HPDE6-E6E7 (cell line): ENCODE measurements at regions not wholly inside any gene's neighbourhood (a gene's known extent, or its start where the extent isn't known, plus 50 kb on each side); places are given as distances from the start of the nearest gene placed in this dataset.
"Not testable (repeated sequence)": the region's sequence is repeated elsewhere in the genome, so short reads cannot be mapped to it uniquely, and the experiment has no call there.

ENCODE experiments used
- DNase-seq: peaks from one replicate; pipeline ENCODE4 v3.0.0; 2011; ENCODE audit warnings: missing footprints; ENCODE audit errors: extremely low spot score

GRCh38 chr6:21710216-21710615 lies 116.7 kb downstream of the SOX4 start:
- DNase-seq, result no peak

- DNase-seq, result no peak
Measured at GRCh38 chr6:21710908-21711627, 117.5 kb downstream of the SOX4 start.

GRCh38 chr6:21712213-21712612 lies 118.7 kb downstream of the SOX4 start:
- no peak for DNase-seq

GRCh38 chr6:21713481-21713880 lies 119.9 kb downstream of the SOX4 start:
- no peak for DNase-seq

GRCh38 chr6:21715180-21715579 lies 121.6 kb downstream of the SOX4 start:
- DNase-seq, result no peak

- no peak for DNase-seq
Measured at GRCh38 chr6:21722510-21722909, 129.0 kb downstream of the SOX4 start.

- no peak for DNase-seq
Measured at GRCh38 chr6:21726676-21727075, 133.1 kb downstream of the SOX4 start.

- DNase-seq, result no peak
Measured at GRCh38 chr6:21728141-21728540, 134.6 kb downstream of the SOX4 start.

- no peak for DNase-seq
Measured at GRCh38 chr6:21729431-21729830, 135.9 kb downstream of the SOX4 start.

- no peak for DNase-seq
Measured at GRCh38 chr6:21730533-21730932, 137.0 kb downstream of the SOX4 start.

- DNase-seq, result no peak
Measured at GRCh38 chr6:21731411-21732031, 138.0 kb downstream of the SOX4 start.

GRCh38 chr6:21732032-21732730 lies 138.6 kb downstream of the SOX4 start:
- not testable (repeated sequence) for DNase-seq

- DNase-seq, result no peak
Measured at GRCh38 chr6:21732731-21733130, 139.2 kb downstream of the SOX4 start.

- DNase-seq, result no peak
Measured at GRCh38 chr6:21733311-21733710, 139.8 kb downstream of the SOX4 start.

GRCh38 chr6:21734204-21734603 lies 140.7 kb downstream of the SOX4 start:
- no peak for DNase-seq

GRCh38 chr6:21738180-21739094 lies 144.9 kb downstream of the SOX4 start:
- DNase-seq, result no peak

- DNase-seq, result no peak
Measured at GRCh38 chr6:21739241-21739640, 145.7 kb downstream of the SOX4 start.

- no peak for DNase-seq
Measured at GRCh38 chr6:21739838-21740237, 146.3 kb downstream of the SOX4 start.

GRCh38 chr6:21740376-21741124 lies 147.0 kb downstream of the SOX4 start:
- no peak for DNase-seq

- no peak for DNase-seq
Measured at GRCh38 chr6:21741221-21742109, 147.9 kb downstream of the SOX4 start.
